GM23338 (cell line): ENCODE measurements at regions not wholly inside any gene's neighbourhood (a gene's known extent, or its start where the extent isn't known, plus 50 kb on each side); places are given as distances from the start of the nearest gene placed in this dataset.

ENCODE experiments used
- ATAC-seq: fragments of 200-7000 bp; cut with Tn5 transposase; 3 replicates; pipeline ENCODE4 v1.9.1; 2020
- DNase-seq: peaks from one replicate; pipeline ENCODE4 v3.0.0-alpha.2; 2015; ENCODE audit warnings: low spot score
- H2AFZ ChIP-seq: fragments of 200-600 bp; sonication (generic); 2 replicates; pipeline ENCODE4 v1.8.0; 2016; ENCODE audit warnings: antibody characterized with exemption, mild to moderate bottlenecking, moderate library complexity
- H3F3A ChIP-seq: fragments of 200-600 bp; sonication (generic); replicated peaks from 2 replicates; pipeline ENCODE4 v1.8.0; 2017; ENCODE audit warnings: antibody characterized with exemption, mixed run types, low read depth
- H3K27ac ChIP-seq: fragments of 200-600 bp; sonication (generic); 2 replicates; pipeline ENCODE4 v1.6.1; 2016; ENCODE audit warnings: low read depth
- H3K27me3 ChIP-seq: fragments of 200-600 bp; sonication (generic); 2 replicates; pipeline ENCODE4 v1.8.0; 2016; ENCODE audit warnings: mild to moderate bottlenecking, mixed run types, moderate library complexity; ENCODE audit not compliant: insufficient read depth
- H3K36me3 ChIP-seq: fragments of 200-600 bp; sonication (generic); 2 replicates; pipeline ENCODE4 v1.8.0; 2016; ENCODE audit warnings: mild to moderate bottlenecking; ENCODE audit not compliant: insufficient read depth
- H3K4me1 ChIP-seq: fragments of 200-600 bp; sonication (generic); 2 replicates; pipeline ENCODE4 v1.8.0; 2016; ENCODE audit warnings: mild to moderate bottlenecking, moderate library complexity; ENCODE audit not compliant: insufficient read depth
- H3K4me2 ChIP-seq: fragments of 200-600 bp; sonication (generic); 2 replicates; pipeline ENCODE4 v1.7.1; 2017; ENCODE audit warnings: mixed run types
- H3K4me3 ChIP-seq: fragments of 200-600 bp; sonication (generic); 2 replicates; pipeline ENCODE4 v1.6.1; 2016; ENCODE audit warnings: mixed run types
- H3K79me2 ChIP-seq: fragments of 200-600 bp; sonication (generic); replicated peaks from 2 replicates; pipeline ENCODE4 v1.8.0; 2017; ENCODE audit warnings: mild to moderate bottlenecking; ENCODE audit not compliant: insufficient read depth
- H3K9me2 ChIP-seq: fragments of 200-600 bp; sonication (generic); 2 replicates; pipeline ENCODE4 v1.8.0; 2017; ENCODE audit not compliant: insufficient read depth
- H4K20me1 ChIP-seq: fragments of 200-600 bp; sonication (generic); replicated peaks from 2 replicates; pipeline ENCODE4 v1.8.0; 2017; ENCODE audit warnings: mild to moderate bottlenecking; ENCODE audit not compliant: insufficient read depth
- H3K27ac Mint-ChIP-seq: 2 replicates; pipeline ENCODE4 v1.8.0; 2020; ENCODE audit warnings: inconsistent platforms, mild to moderate bottlenecking, moderate library complexity, mixed read lengths
- H3K27me3 Mint-ChIP-seq: 3 replicates; pipeline ENCODE4 v1.8.0; 2022; ENCODE audit warnings: low read depth, mild to moderate bottlenecking, moderate library complexity, mixed read lengths, inconsistent platforms; ENCODE audit not compliant: insufficient read depth, poor library complexity
- H3K36me3 Mint-ChIP-seq: 3 replicates; pipeline ENCODE4 v1.8.0; 2021; ENCODE audit warnings: low read depth, mild to moderate bottlenecking, inconsistent platforms, moderate library complexity, mixed read lengths
- H3K4me1 Mint-ChIP-seq: 3 replicates; pipeline ENCODE4 v1.8.0; 2020; ENCODE audit warnings: mild to moderate bottlenecking, inconsistent platforms, mixed read lengths
- H3K4me3 Mint-ChIP-seq: 3 replicates; pipeline ENCODE4 v1.8.0; 2021; ENCODE audit warnings: moderate library complexity, mild to moderate bottlenecking, inconsistent platforms, mixed read lengths
- H3K9me3 Mint-ChIP-seq: 3 replicates; pipeline ENCODE4 v1.8.0; 2020; ENCODE audit warnings: moderate library complexity, mild to moderate bottlenecking, inconsistent platforms, mixed read lengths
- CTCF ChIP-seq, 2 experiments: fragments of 200-600 bp in 1 of 2; sonication (generic) in 1 of 2; conservative IDR thresholded peaks; 2 replicates each; pipeline versions ENCODE4 v1.5.1 to v1.6.1; 2016 to 2017; ENCODE audit warnings: antibody characterized with exemption in 2 of 2, low read depth in 2 of 2, mild to moderate bottlenecking in 2 of 2, moderate library complexity in 1 of 2
- ETS1 ChIP-seq: IDR thresholded peaks from 2 replicates; pipeline ENCODE4 v1.6.1; 2016; ENCODE audit warnings: antibody characterized with exemption
- EZH2 ChIP-seq: fragments of 200-600 bp; sonication (generic); IDR thresholded peaks from one replicate; pipeline ENCODE4 v1.8.0; 2017; ENCODE audit warnings: antibody characterized with exemption, mild to moderate bottlenecking, low read depth; ENCODE audit not compliant: unreplicated experiment
- EZH2phosphoT487 ChIP-seq: fragments of 200-600 bp; sonication (generic); IDR thresholded peaks from one replicate; pipeline ENCODE4 v1.8.1; 2018; ENCODE audit warnings: antibody characterized with exemption; ENCODE audit not compliant: unreplicated experiment
- JUNB ChIP-seq: IDR thresholded peaks from one replicate; pipeline ENCODE4 v1.6.1; 2016; ENCODE audit warnings: antibody characterized with exemption; ENCODE audit not compliant: unreplicated experiment
- NANOG ChIP-seq: IDR thresholded peaks from 2 replicates; pipeline ENCODE4 v1.6.1; 2016; ENCODE audit warnings: antibody characterized with exemption, borderline replicate concordance
- ZNF114 ChIP-seq: fragments of 250-450 bp; sonication (Bioruptor Pico); IDR thresholded peaks from 2 replicates; pipeline ENCODE4 v1.5.0; 2020; ENCODE audit warnings: mild to moderate bottlenecking, moderate library complexity
- ZNF462 ChIP-seq: fragments of 250-450 bp; sonication (Bioruptor Pico); IDR thresholded peaks from 2 replicates; pipeline ENCODE4 v1.5.0; 2020; ENCODE audit warnings: mild to moderate bottlenecking, moderate library complexity
- TF ChIP-seq, protein P1 (sequence below): IDR thresholded peaks from one replicate; pipeline ENCODE4 v1.6.1; 2018; ENCODE audit warnings: antibody characterized with exemption; ENCODE audit not compliant: unreplicated experiment

GRCh38 chr10:133032231-133032630 lies 55.5 kb upstream of the ADGRA1 start:
- Histone ChIP-seq H4K20me1 (no peaks in the 10 kb centered on the region), H3F3A (0 out of 2 replicates have a peak, but pooled peaks cover 3% of the 10 kb centered on the region), H3K27me3 (no peaks in the 10 kb centered on the region), H3K9me2 (no peaks in the 10 kb centered on the region), H3K4me2 (no peak overlapping the region), H3K4me1 (no peaks in the 10 kb centered on the region), H3K4me3 (no peak overlapping the region), H3K27ac (no peak overlapping the region), H2AFZ (no peak overlapping the region), H3K79me2 (no peaks in the 10 kb centered on the region), H3K36me3 (no peaks in the 10 kb centered on the region)
- peaks cover 12% of the 10 kb centered on the region for H3K27me3 Mint-ChIP-seq
- ATAC-seq (no peak), DNase-seq (no peak)
- no peaks in the 10 kb centered on the region for H3K9me3 Mint-ChIP-seq
- no peak for TF ChIP-seq JUNB
- TF ChIP-seq NANOG: no peak
- no peak for TF ChIP-seq EZH2phosphoT487
- no peak for TF ChIP-seq CTCF (conservative IDR thresholded peaks at IDR 0.05; ENCODE audit: low read depth in 2 of 2)
- H3K27ac Mint-ChIP-seq: no peak overlapping the region
- H3K4me3 Mint-ChIP-seq: no peak overlapping the region
- peaks cover 15% of the 10 kb centered on the region for H3K4me1 Mint-ChIP-seq
- H3K36me3 Mint-ChIP-seq: no peaks in the 10 kb centered on the region

DNA sequence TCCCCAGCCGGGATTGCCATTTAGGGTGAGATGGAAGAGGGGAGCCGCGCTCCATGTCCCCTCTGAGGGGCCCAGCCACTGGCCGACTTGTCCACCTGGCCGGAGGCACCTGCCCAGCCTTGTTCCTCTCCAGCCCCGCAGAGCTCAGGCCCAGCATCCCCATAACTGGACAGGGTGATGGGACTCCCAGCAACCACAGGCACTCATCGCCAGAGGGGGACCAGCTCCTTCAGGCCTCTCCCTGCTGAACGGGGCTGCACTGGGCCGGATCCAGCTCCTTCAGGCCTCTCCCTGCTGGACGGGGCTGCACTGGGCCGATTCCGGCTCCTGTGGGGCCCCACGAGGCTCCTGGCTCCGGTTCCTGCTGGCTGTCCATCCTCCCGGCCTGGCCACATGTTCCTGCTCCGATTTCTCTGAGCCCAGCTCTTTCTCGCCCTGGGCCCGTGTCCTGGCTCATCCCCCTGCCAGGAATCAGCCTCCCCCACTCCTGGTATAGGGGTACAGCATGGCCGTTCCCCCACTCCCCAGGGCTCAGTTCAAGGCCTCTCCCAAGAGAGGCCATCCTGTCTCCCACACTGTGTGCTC lies 56.1 kb upstream of the ADGRA1 start:
- H3K4me3 ChIP-seq: no peak overlapping the region
- H3K36me3 ChIP-seq: no peaks in the 10 kb centered on the region
- no peaks in the 10 kb centered on the region for H3K79me2 ChIP-seq
- ATAC-seq: no peak
- no peaks in the 10 kb centered on the region for H3K27me3 ChIP-seq
- no peak overlapping the region for H3K4me2 ChIP-seq
- H3K27me3 Mint-ChIP-seq: peaks cover 12% of the 10 kb centered on the region
- no peak overlapping the region for H2AFZ ChIP-seq
- H3K27ac Mint-ChIP-seq: no peak overlapping the region
- no peak for DNase-seq
- H3K9me2 ChIP-seq: no peaks in the 10 kb centered on the region
- no peak overlapping the region for H3K27ac ChIP-seq
- H3K9me3 Mint-ChIP-seq: no peaks in the 10 kb centered on the region
- no peaks in the 10 kb centered on the region for H3K4me1 ChIP-seq
- H3K4me3 Mint-ChIP-seq: no peak overlapping the region
- no peaks in the 10 kb centered on the region for H3K36me3 Mint-ChIP-seq
- peaks cover 15% of the 10 kb centered on the region for H3K4me1 Mint-ChIP-seq
- no peaks in the 10 kb centered on the region for H4K20me1 ChIP-seq
- H3F3A ChIP-seq: 0 out of 2 replicates have a peak, but pooled peaks cover 3% of the 10 kb centered on the region
- no peak for TF ChIP-seq JUNB
- TF ChIP-seq ZNF462 (CRISPR knock-in tag): no peak
- TF ChIP-seq ETS1: no peak
- TF ChIP-seq ZNF114 (CRISPR knock-in tag): no peak
- TF ChIP-seq EZH2: no peak
- TF ChIP-seq, protein P1, sequence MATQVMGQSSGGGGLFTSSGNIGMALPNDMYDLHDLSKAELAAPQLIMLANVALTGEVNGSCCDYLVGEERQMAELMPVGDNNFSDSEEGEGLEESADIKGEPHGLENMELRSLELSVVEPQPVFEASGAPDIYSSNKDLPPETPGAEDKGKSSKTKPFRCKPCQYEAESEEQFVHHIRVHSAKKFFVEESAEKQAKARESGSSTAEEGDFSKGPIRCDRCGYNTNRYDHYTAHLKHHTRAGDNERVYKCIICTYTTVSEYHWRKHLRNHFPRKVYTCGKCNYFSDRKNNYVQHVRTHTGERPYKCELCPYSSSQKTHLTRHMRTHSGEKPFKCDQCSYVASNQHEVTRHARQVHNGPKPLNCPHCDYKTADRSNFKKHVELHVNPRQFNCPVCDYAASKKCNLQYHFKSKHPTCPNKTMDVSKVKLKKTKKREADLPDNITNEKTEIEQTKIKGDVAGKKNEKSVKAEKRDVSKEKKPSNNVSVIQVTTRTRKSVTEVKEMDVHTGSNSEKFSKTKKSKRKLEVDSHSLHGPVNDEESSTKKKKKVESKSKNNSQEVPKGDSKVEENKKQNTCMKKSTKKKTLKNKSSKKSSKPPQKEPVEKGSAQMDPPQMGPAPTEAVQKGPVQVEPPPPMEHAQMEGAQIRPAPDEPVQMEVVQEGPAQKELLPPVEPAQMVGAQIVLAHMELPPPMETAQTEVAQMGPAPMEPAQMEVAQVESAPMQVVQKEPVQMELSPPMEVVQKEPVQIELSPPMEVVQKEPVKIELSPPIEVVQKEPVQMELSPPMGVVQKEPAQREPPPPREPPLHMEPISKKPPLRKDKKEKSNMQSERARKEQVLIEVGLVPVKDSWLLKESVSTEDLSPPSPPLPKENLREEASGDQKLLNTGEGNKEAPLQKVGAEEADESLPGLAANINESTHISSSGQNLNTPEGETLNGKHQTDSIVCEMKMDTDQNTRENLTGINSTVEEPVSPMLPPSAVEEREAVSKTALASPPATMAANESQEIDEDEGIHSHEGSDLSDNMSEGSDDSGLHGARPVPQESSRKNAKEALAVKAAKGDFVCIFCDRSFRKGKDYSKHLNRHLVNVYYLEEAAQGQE: no peak
